GM23338 (cell line): ENCODE measurements at regions not wholly inside any gene's neighbourhood (a gene's known extent, or its start where the extent isn't known, plus 50 kb on each side); places are given as distances from the start of the nearest gene placed in this dataset.

ENCODE experiments used
- ATAC-seq: fragments of 200-7000 bp; cut with Tn5 transposase; 3 replicates; pipeline ENCODE4 v1.9.1; 2020
- DNase-seq: peaks from one replicate; pipeline ENCODE4 v3.0.0-alpha.2; 2015; ENCODE audit warnings: low spot score
- H2AFZ ChIP-seq: fragments of 200-600 bp; sonication (generic); 2 replicates; pipeline ENCODE4 v1.8.0; 2016; ENCODE audit warnings: antibody characterized with exemption, mild to moderate bottlenecking, moderate library complexity
- H3F3A ChIP-seq: fragments of 200-600 bp; sonication (generic); replicated peaks from 2 replicates; pipeline ENCODE4 v1.8.0; 2017; ENCODE audit warnings: antibody characterized with exemption, mixed run types, low read depth
- H3K27ac ChIP-seq: fragments of 200-600 bp; sonication (generic); 2 replicates; pipeline ENCODE4 v1.6.1; 2016; ENCODE audit warnings: low read depth
- H3K27me3 ChIP-seq: fragments of 200-600 bp; sonication (generic); 2 replicates; pipeline ENCODE4 v1.8.0; 2016; ENCODE audit warnings: mild to moderate bottlenecking, mixed run types, moderate library complexity; ENCODE audit not compliant: insufficient read depth
- H3K36me3 ChIP-seq: fragments of 200-600 bp; sonication (generic); 2 replicates; pipeline ENCODE4 v1.8.0; 2016; ENCODE audit warnings: mild to moderate bottlenecking; ENCODE audit not compliant: insufficient read depth
- H3K4me1 ChIP-seq: fragments of 200-600 bp; sonication (generic); 2 replicates; pipeline ENCODE4 v1.8.0; 2016; ENCODE audit warnings: mild to moderate bottlenecking, moderate library complexity; ENCODE audit not compliant: insufficient read depth
- H3K4me2 ChIP-seq: fragments of 200-600 bp; sonication (generic); 2 replicates; pipeline ENCODE4 v1.7.1; 2017; ENCODE audit warnings: mixed run types
- H3K4me3 ChIP-seq: fragments of 200-600 bp; sonication (generic); 2 replicates; pipeline ENCODE4 v1.6.1; 2016; ENCODE audit warnings: mixed run types
- H3K79me2 ChIP-seq: fragments of 200-600 bp; sonication (generic); replicated peaks from 2 replicates; pipeline ENCODE4 v1.8.0; 2017; ENCODE audit warnings: mild to moderate bottlenecking; ENCODE audit not compliant: insufficient read depth
- H3K9me2 ChIP-seq: fragments of 200-600 bp; sonication (generic); 2 replicates; pipeline ENCODE4 v1.8.0; 2017; ENCODE audit not compliant: insufficient read depth
- H4K20me1 ChIP-seq: fragments of 200-600 bp; sonication (generic); replicated peaks from 2 replicates; pipeline ENCODE4 v1.8.0; 2017; ENCODE audit warnings: mild to moderate bottlenecking; ENCODE audit not compliant: insufficient read depth
- H3K27ac Mint-ChIP-seq: 2 replicates; pipeline ENCODE4 v1.8.0; 2020; ENCODE audit warnings: inconsistent platforms, mild to moderate bottlenecking, moderate library complexity, mixed read lengths
- H3K27me3 Mint-ChIP-seq: 3 replicates; pipeline ENCODE4 v1.8.0; 2022; ENCODE audit warnings: low read depth, mild to moderate bottlenecking, moderate library complexity, mixed read lengths, inconsistent platforms; ENCODE audit not compliant: insufficient read depth, poor library complexity
- H3K36me3 Mint-ChIP-seq: 3 replicates; pipeline ENCODE4 v1.8.0; 2021; ENCODE audit warnings: low read depth, mild to moderate bottlenecking, inconsistent platforms, moderate library complexity, mixed read lengths
- H3K4me1 Mint-ChIP-seq: 3 replicates; pipeline ENCODE4 v1.8.0; 2020; ENCODE audit warnings: mild to moderate bottlenecking, inconsistent platforms, mixed read lengths
- H3K4me3 Mint-ChIP-seq: 3 replicates; pipeline ENCODE4 v1.8.0; 2021; ENCODE audit warnings: moderate library complexity, mild to moderate bottlenecking, inconsistent platforms, mixed read lengths
- H3K9me3 Mint-ChIP-seq: 3 replicates; pipeline ENCODE4 v1.8.0; 2020; ENCODE audit warnings: moderate library complexity, mild to moderate bottlenecking, inconsistent platforms, mixed read lengths
- CREB1 ChIP-seq: fragments of 250-450 bp; sonication (Bioruptor Pico); IDR thresholded peaks from 2 replicates; pipeline ENCODE4 v1.5.0; 2020; ENCODE audit warnings: low read depth, mild to moderate bottlenecking, moderate library complexity
- EZH2 ChIP-seq: fragments of 200-600 bp; sonication (generic); IDR thresholded peaks from one replicate; pipeline ENCODE4 v1.8.0; 2017; ENCODE audit warnings: antibody characterized with exemption, mild to moderate bottlenecking, low read depth; ENCODE audit not compliant: unreplicated experiment
- EZH2phosphoT487 ChIP-seq: fragments of 200-600 bp; sonication (generic); IDR thresholded peaks from one replicate; pipeline ENCODE4 v1.8.1; 2018; ENCODE audit warnings: antibody characterized with exemption; ENCODE audit not compliant: unreplicated experiment
- JUNB ChIP-seq: IDR thresholded peaks from one replicate; pipeline ENCODE4 v1.6.1; 2016; ENCODE audit warnings: antibody characterized with exemption; ENCODE audit not compliant: unreplicated experiment
- NANOG ChIP-seq: IDR thresholded peaks from 2 replicates; pipeline ENCODE4 v1.6.1; 2016; ENCODE audit warnings: antibody characterized with exemption, borderline replicate concordance
- ZNF114 ChIP-seq: fragments of 250-450 bp; sonication (Bioruptor Pico); IDR thresholded peaks from 2 replicates; pipeline ENCODE4 v1.5.0; 2020; ENCODE audit warnings: mild to moderate bottlenecking, moderate library complexity
- TF ChIP-seq, protein P1 (sequence below): fragments of 250-450 bp; sonication (Bioruptor Pico); IDR thresholded peaks from 2 replicates; pipeline ENCODE4 v1.5.0; 2020; ENCODE audit warnings: mild to moderate bottlenecking, moderate library complexity
- TF ChIP-seq, protein P2 (sequence below): IDR thresholded peaks from 2 replicates; pipeline ENCODE4 v1.6.1; 2016; ENCODE audit warnings: antibody characterized with exemption
- TF ChIP-seq, protein P3 (sequence below): IDR thresholded peaks from one replicate; pipeline ENCODE4 v1.6.1; 2018; ENCODE audit warnings: antibody characterized with exemption; ENCODE audit not compliant: unreplicated experiment

DNA sequence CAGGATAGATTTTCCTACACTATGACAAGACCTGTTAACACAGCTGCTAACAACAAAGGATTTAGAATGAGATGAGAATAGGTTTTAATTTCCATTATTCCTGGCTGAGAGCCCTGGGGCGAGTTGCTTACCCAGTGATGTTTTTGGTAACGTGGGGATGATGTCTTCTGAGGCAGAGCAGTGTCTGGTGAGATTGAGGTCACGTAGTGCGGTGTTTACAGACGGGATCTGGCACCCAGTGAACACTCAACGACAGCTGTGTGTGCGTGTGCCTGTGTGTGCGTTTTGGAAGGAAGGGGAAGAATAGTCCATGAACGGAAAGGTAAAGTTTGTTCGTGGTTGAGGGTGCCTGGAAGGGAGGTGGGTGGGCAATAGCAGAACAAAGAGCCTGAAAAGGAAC is 384.7 kb downstream of the C6orf118 start (continued):
- TF ChIP-seq, protein P1, sequence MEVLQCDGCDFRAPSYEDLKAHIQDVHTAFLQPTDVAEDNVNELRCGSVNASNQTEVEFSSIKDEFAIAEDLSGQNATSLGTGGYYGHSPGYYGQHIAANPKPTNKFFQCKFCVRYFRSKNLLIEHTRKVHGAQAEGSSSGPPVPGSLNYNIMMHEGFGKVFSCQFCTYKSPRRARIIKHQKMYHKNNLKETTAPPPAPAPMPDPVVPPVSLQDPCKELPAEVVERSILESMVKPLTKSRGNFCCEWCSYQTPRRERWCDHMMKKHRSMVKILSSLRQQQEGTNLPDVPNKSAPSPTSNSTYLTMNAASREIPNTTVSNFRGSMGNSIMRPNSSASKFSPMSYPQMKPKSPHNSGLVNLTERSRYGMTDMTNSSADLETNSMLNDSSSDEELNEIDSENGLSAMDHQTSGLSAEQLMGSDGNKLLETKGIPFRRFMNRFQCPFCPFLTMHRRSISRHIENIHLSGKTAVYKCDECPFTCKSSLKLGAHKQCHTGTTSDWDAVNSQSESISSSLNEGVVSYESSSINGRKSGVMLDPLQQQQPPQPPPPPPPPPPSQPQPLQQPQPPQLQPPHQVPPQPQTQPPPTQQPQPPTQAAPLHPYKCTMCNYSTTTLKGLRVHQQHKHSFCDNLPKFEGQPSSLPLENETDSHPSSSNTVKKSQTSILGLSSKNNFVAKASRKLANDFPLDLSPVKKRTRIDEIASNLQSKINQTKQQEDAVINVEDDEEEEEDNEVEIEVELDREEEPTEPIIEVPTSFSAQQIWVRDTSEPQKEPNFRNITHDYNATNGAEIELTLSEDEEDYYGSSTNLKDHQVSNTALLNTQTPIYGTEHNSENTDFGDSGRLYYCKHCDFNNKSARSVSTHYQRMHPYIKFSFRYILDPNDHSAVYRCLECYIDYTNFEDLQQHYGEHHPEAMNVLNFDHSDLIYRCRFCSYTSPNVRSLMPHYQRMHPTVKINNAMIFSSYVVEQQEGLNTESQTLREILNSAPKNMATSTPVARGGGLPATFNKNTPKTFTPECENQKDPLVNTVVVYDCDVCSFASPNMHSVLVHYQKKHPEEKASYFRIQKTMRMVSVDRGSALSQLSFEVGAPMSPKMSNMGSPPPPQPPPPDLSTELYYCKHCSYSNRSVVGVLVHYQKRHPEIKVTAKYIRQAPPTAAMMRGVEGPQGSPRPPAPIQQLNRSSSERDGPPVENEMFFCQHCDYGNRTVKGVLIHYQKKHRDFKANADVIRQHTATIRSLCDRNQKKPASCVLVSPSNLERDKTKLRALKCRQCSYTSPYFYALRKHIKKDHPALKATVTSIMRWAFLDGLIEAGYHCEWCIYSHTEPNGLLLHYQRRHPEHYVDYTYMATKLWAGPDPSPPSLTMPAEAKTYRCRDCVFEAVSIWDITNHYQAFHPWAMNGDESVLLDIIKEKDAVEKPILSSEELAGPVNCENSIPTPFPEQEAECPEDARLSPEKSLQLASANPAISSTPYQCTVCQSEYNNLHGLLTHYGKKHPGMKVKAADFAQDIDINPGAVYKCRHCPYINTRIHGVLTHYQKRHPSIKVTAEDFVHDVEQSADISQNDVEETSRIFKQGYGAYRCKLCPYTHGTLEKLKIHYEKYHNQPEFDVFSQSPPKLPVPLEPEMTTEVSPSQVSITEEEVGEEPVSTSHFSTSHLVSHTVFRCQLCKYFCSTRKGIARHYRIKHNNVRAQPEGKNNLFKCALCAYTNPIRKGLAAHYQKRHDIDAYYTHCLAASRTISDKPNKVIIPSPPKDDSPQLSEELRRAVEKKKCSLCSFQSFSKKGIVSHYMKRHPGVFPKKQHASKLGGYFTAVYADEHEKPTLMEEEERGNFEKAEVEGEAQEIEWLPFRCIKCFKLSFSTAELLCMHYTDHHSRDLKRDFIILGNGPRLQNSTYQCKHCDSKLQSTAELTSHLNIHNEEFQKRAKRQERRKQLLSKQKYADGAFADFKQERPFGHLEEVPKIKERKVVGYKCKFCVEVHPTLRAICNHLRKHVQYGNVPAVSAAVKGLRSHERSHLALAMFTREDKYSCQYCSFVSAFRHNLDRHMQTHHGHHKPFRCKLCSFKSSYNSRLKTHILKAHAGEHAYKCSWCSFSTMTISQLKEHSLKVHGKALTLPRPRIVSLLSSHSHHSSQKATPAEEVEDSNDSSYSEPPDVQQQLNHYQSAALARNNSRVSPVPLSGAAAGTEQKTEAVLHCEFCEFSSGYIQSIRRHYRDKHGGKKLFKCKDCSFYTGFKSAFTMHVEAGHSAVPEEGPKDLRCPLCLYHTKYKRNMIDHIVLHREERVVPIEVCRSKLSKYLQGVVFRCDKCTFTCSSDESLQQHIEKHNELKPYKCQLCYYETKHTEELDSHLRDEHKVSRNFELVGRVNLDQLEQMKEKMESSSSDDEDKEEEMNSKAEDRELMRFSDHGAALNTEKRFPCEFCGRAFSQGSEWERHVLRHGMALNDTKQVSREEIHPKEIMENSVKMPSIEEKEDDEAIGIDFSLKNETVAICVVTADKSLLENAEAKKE: no peak
- TF ChIP-seq JUNB (no peak), EZH2phosphoT487 (no peak), ZNF114 (CRISPR knock-in tag) (no peak), NANOG (no peak)
- TF ChIP-seq, protein P2, sequence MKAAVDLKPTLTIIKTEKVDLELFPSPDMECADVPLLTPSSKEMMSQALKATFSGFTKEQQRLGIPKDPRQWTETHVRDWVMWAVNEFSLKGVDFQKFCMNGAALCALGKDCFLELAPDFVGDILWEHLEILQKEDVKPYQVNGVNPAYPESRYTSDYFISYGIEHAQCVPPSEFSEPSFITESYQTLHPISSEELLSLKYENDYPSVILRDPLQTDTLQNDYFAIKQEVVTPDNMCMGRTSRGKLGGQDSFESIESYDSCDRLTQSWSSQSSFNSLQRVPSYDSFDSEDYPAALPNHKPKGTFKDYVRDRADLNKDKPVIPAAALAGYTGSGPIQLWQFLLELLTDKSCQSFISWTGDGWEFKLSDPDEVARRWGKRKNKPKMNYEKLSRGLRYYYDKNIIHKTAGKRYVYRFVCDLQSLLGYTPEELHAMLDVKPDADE: no peak

DNA sequence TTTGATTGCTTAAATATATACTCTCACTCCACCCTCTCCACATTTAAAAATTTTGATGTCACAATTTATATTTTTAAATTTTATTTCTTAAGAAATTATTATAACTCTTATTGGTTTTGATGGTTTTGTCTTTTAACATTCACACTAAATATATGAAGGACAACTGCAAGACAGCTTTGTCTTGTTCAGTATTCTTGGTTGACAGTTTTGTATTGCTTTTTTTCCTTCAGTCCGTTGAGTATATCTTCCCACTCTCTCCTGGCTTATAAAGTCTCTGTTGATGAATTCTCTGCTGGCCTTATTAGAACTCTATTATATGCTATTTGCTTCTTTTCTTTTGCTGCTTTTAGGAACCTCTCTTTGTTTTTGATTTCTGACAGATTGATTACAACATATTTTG is 392.2 kb downstream of the C6orf118 start:
- Mint-ChIP-seq H3K9me3 (peaks cover 14% of the 10 kb centered on the region), H3K4me3 (no peak overlapping the region), H3K27me3 (no peaks in the 10 kb centered on the region), H3K4me1 (no peaks in the 10 kb centered on the region), H3K27ac (no peak overlapping the region), H3K36me3 (peaks cover 8% of the 10 kb centered on the region; the same call in 2 of the 3 replicates)
- H3K4me3 ChIP-seq: no peak overlapping the region
- H3K9me2 ChIP-seq: no peaks in the 10 kb centered on the region; the same call in none of the 2 replicates
- no peaks in the 10 kb centered on the region for H4K20me1 ChIP-seq
- no peaks in the 10 kb centered on the region for H3K4me1 ChIP-seq
- no peak overlapping the region for H3K27ac ChIP-seq
- no peaks in the 10 kb centered on the region for H3K27me3 ChIP-seq
- no peak overlapping the region for H2AFZ ChIP-seq
- DNase-seq (no peak), ATAC-seq (no peak)
- no peaks in the 10 kb centered on the region; the same call in 1 of the 2 replicates for H3K36me3 ChIP-seq
- TF ChIP-seq, protein P2: no peak
- TF ChIP-seq ZNF114 (CRISPR knock-in tag) (no peak), EZH2 (no peak), CREB1 (CRISPR knock-in tag) (no peak), NANOG (no peak)
- TF ChIP-seq, protein P3, sequence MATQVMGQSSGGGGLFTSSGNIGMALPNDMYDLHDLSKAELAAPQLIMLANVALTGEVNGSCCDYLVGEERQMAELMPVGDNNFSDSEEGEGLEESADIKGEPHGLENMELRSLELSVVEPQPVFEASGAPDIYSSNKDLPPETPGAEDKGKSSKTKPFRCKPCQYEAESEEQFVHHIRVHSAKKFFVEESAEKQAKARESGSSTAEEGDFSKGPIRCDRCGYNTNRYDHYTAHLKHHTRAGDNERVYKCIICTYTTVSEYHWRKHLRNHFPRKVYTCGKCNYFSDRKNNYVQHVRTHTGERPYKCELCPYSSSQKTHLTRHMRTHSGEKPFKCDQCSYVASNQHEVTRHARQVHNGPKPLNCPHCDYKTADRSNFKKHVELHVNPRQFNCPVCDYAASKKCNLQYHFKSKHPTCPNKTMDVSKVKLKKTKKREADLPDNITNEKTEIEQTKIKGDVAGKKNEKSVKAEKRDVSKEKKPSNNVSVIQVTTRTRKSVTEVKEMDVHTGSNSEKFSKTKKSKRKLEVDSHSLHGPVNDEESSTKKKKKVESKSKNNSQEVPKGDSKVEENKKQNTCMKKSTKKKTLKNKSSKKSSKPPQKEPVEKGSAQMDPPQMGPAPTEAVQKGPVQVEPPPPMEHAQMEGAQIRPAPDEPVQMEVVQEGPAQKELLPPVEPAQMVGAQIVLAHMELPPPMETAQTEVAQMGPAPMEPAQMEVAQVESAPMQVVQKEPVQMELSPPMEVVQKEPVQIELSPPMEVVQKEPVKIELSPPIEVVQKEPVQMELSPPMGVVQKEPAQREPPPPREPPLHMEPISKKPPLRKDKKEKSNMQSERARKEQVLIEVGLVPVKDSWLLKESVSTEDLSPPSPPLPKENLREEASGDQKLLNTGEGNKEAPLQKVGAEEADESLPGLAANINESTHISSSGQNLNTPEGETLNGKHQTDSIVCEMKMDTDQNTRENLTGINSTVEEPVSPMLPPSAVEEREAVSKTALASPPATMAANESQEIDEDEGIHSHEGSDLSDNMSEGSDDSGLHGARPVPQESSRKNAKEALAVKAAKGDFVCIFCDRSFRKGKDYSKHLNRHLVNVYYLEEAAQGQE: no peak
- no peaks in the 10 kb centered on the region for H3F3A ChIP-seq
- H3K4me2 ChIP-seq: no peak overlapping the region
- H3K79me2 ChIP-seq: no peaks in the 10 kb centered on the region
